Stomach (tissue), 4 donors: ENCODE measurements at regions not wholly inside any gene's neighbourhood (a gene's known extent, or its start where the extent isn't known, plus 50 kb on each side); places are given as distances from the start of the nearest gene placed in this dataset.

ENCODE experiments used
- POLR2A ChIP-seq, 4 donors: fragments of 450-650 bp; IDR thresholded peaks; one replicate each; pipeline ENCODE4 v1.6.1; 2016; ENCODE audit warnings: antibody characterized with exemption in 4 of 4, control low read depth in 2 of 4, mild to moderate bottlenecking in 1 of 4, moderate library complexity in 1 of 4
- POLR2AphosphoS5 ChIP-seq, 3 donors: sonication (generic); formaldehyde crosslinking; IDR thresholded peaks; one replicate each; pipeline ENCODE4 v1.6.1; 2016; ENCODE audit warnings: antibody characterized with exemption in 3 of 3
- TF ChIP-seq, protein P1 (sequence below), 7 experiments: fragments of 450-650 bp in 4 of 7; fragments of 200-600 bp in 3 of 7; sonication (generic) in 3 of 7; IDR thresholded peaks; one replicate each; pipeline ENCODE4 v1.5.1; 2016 to 2019; ENCODE audit warnings: antibody characterized with exemption in 7 of 7, control low read depth in 2 of 7, mild to moderate bottlenecking in 1 of 7

DNA sequence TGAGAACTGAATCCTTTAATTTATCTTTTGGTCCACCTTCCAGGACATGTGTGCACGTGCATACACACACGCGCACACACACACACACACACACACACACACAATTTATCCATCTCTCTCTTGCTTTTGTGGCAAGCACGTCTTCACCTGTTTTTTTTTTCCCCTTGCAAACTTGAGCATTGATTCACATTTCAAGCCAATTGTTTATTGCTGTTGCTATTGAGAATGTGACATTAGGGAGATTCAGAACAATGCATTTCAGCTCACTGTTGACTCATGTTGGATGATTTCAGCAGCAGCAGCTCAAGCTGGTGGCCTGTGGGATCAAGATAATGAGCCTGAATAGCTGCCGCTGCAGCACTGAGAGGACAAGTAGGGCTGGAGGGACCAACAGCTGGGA, 128.9 kb downstream of the SNAPC1 start:
- TF ChIP-seq POLR2A (IDR thresholded peaks at IDR 0.05) (no peak), POLR2AphosphoS5 (IDR thresholded peaks at IDR 0.05) (no peak)
- TF ChIP-seq, protein P1, sequence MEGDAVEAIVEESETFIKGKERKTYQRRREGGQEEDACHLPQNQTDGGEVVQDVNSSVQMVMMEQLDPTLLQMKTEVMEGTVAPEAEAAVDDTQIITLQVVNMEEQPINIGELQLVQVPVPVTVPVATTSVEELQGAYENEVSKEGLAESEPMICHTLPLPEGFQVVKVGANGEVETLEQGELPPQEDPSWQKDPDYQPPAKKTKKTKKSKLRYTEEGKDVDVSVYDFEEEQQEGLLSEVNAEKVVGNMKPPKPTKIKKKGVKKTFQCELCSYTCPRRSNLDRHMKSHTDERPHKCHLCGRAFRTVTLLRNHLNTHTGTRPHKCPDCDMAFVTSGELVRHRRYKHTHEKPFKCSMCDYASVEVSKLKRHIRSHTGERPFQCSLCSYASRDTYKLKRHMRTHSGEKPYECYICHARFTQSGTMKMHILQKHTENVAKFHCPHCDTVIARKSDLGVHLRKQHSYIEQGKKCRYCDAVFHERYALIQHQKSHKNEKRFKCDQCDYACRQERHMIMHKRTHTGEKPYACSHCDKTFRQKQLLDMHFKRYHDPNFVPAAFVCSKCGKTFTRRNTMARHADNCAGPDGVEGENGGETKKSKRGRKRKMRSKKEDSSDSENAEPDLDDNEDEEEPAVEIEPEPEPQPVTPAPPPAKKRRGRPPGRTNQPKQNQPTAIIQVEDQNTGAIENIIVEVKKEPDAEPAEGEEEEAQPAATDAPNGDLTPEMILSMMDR (IDR thresholded peaks at IDR 0.05): no peak
